ENCODE measurements at regions not wholly inside any gene's neighbourhood (a gene's known extent, or its start where the extent isn't known, plus 50 kb on each side); places are given as distances from the start of the nearest gene placed in this dataset.

DNA sequence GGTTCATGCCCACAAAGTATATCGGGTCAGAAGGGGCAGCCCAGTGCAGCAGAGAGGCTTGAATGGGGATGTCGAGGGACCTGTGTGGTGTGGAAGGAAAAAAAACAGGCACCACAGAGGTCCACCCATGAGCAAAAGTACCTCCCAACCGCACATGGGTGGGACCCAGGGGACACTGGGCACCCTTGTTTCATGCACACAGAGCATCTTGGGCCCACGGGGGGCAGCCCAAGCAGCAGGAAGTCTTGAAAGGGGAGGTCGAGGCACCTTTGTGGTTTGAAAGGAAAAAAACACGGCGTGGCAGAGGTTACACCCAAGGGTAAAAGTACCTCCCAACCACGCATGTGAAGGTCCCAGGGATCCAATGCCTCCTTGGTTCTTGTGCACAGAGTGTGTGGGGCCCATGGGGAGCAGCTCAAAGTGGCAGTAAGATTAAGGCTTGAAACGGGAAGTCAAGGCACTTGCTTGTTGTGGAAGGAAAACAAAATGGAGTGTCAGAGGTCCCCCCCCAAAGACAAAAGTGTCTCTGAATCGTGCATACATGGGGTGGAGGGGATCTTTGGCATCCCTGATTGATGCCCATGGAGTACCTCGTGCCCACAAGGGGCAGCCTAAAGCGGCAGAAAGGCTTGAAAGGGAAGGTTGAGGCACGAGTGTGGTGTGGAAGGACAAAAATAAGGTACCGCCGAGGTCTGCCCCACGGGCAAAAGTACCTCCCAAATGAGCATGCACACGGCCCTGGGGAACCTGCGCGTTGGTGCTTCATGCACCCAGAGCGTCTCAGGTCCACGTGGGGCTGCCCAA, 575.5 kb downstream of the ALG10 start:
- Mint-ChIP-seq H3K36me3 (ENCODE audit: unreplicated experiment) (no peaks in the 10 kb centered on the region), H3K27ac (ENCODE audit: unreplicated experiment) (no peak overlapping the region), H3K9me3 (ENCODE audit: unreplicated experiment) (peaks cover 13% of the 10 kb centered on the region), H3K4me3 (ENCODE audit: unreplicated experiment) (no peak overlapping the region), H3K27me3 (ENCODE audit: unreplicated experiment) (no peaks in the 10 kb centered on the region), H3K4me1 (ENCODE audit: unreplicated experiment) (no peaks in the 10 kb centered on the region)
- DNase-seq (ENCODE audit: extremely low spot score, unreplicated experiment), result no peak
- TF ChIP-seq, protein P1, sequence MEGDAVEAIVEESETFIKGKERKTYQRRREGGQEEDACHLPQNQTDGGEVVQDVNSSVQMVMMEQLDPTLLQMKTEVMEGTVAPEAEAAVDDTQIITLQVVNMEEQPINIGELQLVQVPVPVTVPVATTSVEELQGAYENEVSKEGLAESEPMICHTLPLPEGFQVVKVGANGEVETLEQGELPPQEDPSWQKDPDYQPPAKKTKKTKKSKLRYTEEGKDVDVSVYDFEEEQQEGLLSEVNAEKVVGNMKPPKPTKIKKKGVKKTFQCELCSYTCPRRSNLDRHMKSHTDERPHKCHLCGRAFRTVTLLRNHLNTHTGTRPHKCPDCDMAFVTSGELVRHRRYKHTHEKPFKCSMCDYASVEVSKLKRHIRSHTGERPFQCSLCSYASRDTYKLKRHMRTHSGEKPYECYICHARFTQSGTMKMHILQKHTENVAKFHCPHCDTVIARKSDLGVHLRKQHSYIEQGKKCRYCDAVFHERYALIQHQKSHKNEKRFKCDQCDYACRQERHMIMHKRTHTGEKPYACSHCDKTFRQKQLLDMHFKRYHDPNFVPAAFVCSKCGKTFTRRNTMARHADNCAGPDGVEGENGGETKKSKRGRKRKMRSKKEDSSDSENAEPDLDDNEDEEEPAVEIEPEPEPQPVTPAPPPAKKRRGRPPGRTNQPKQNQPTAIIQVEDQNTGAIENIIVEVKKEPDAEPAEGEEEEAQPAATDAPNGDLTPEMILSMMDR (IDR thresholded peaks at IDR 0.05), result no peak

DNA sequence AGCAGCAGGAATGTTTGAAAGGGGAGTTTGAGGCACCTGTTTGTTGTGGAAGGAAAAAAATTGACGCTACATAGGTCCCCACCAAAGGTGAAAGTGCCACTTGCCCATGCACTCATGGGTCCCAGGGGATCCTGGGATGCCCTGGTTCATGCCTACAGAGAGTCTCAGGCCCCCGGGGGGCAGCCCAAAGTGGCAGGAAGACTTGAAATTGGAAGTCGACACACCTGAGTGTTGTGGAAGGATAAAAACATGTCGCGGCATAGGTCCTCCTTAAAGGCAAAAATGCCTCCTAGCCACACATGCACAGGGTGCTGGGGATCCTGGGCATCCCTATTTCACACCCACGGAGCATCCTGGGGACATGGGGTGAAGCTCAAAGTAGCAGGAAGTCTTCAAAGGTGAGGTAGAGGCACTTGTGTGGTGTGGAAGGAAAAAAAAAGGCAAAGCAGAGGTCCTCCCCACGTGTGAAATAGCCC, 576.1 kb downstream of the ALG10 start:
- TF ChIP-seq, protein P1 (IDR thresholded peaks at IDR 0.05), result no peak
- peak; percentile 80 for DNase-seq (ENCODE audit: extremely low spot score, unreplicated experiment)
- Mint-ChIP-seq H3K4me1 (ENCODE audit: unreplicated experiment) (no peaks in the 10 kb centered on the region), H3K4me3 (ENCODE audit: unreplicated experiment) (no peak overlapping the region), H3K9me3 (ENCODE audit: unreplicated experiment) (peaks cover 6% of the 10 kb centered on the region), H3K27me3 (ENCODE audit: unreplicated experiment) (no peaks in the 10 kb centered on the region), H3K36me3 (ENCODE audit: unreplicated experiment) (no peaks in the 10 kb centered on the region), H3K27ac (ENCODE audit: unreplicated experiment) (no peak overlapping the region)

DNA sequence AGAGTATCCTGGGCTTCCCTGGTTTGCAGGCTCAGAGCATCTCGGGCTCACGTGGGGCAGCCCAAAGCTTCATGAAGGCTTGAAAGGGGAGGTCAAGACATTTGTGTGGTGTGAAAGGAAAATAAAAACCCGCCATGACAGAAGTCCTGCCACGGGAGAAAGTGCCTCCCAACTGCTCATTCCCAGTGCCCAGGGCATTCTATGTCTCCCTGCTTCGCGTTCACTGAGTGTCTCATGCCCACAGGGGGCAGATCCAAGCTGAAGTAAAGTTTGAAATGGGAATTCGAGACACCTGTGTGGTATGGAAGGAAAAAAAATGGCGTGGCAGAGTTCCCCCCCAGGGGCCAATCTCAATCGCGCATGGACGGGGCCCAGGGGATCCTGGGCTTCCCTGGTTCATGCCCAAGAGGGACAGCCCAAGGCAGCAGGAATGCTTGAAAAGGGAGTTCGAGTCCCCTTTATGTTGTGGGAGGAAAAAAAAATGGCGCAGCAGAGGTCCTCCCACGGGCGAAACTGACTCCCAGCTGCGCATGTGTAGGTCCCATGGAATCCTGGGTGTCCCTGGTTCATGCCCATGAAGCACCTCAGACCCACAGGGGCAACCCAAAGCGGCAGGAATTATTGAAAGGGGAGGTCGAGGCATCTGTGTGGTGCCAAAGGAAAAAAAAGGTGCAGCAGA, 576.7 kb downstream of the ALG10 start:
- TF ChIP-seq, protein P1 (IDR thresholded peaks at IDR 0.05), result no peak
- peaks cover 3% of the 10 kb centered on the region for H3K9me3 Mint-ChIP-seq (ENCODE audit: unreplicated experiment)
- peak; percentile 67 for DNase-seq (ENCODE audit: extremely low spot score, unreplicated experiment)

GRCh38 chr12:34599530-34600513, 577.5 kb downstream of the ALG10 start:
- Mint-ChIP-seq H3K27ac (ENCODE audit: unreplicated experiment) (no peak overlapping the region), H3K36me3 (ENCODE audit: unreplicated experiment) (no peaks in the 10 kb centered on the region), H3K27me3 (ENCODE audit: unreplicated experiment) (no peaks in the 10 kb centered on the region), H3K4me1 (ENCODE audit: unreplicated experiment) (no peaks in the 10 kb centered on the region), H3K9me3 (ENCODE audit: unreplicated experiment) (peaks cover 9% of the 10 kb centered on the region), H3K4me3 (ENCODE audit: unreplicated experiment) (no peak overlapping the region)
- TF ChIP-seq, protein P1 (IDR thresholded peaks at IDR 0.05), result no peak
- DNase-seq (ENCODE audit: extremely low spot score, unreplicated experiment), result peak; percentile 75

More for the DNA sequence above, 576.7 kb downstream of the ALG10 start:
- Mint-ChIP-seq H3K36me3 (ENCODE audit: unreplicated experiment) (no peaks in the 10 kb centered on the region), H3K27me3 (ENCODE audit: unreplicated experiment) (no peaks in the 10 kb centered on the region), H3K4me1 (ENCODE audit: unreplicated experiment) (no peaks in the 10 kb centered on the region), H3K4me3 (ENCODE audit: unreplicated experiment) (no peak overlapping the region), H3K27ac (ENCODE audit: unreplicated experiment) (no peak overlapping the region)

Data from osteocyte (in vitro differentiated cells).